Cerebellar nuclear complex (tissue), 1 donor: ENCODE measurements at regions not wholly inside any gene's neighbourhood (a gene's known extent, or its start where the extent isn't known, plus 50 kb on each side); places are given as distances from the start of the nearest gene placed in this dataset.
"Not testable (repeated sequence)": the region's sequence is repeated elsewhere in the genome, so short reads cannot be mapped to it uniquely, and the experiment has no call there.

Experiments used
- DNase-seq, 2 experiments: peaks; one replicate each; lab custom pipeline; 2025; lab: John Stamatoyannopoulos, UW

GRCh38 chr10:2627969-2628368 is 439.4 kb upstream of the PFKP start:
- DNase-seq = no peak

DNA sequence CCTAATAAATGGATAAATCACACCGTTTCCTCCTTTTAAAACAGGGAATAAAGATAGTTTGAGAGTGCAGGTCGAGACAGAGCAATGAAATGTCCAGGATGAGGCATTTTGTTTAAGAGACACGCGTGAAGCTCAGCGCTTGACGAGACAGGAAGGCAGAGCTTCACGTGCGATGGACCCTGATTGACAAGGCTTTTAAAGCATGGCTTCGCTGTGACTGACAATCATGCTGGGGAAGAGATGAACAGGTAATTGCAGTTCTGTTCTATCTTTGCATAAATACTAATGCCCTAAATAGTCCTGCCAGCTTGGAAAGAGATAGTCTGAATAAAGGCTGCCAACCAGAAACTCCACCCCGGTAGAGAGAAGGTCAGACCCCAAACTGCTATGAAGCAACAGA is 442.3 kb upstream of the PFKP start:
- no peak for DNase-seq

DNA sequence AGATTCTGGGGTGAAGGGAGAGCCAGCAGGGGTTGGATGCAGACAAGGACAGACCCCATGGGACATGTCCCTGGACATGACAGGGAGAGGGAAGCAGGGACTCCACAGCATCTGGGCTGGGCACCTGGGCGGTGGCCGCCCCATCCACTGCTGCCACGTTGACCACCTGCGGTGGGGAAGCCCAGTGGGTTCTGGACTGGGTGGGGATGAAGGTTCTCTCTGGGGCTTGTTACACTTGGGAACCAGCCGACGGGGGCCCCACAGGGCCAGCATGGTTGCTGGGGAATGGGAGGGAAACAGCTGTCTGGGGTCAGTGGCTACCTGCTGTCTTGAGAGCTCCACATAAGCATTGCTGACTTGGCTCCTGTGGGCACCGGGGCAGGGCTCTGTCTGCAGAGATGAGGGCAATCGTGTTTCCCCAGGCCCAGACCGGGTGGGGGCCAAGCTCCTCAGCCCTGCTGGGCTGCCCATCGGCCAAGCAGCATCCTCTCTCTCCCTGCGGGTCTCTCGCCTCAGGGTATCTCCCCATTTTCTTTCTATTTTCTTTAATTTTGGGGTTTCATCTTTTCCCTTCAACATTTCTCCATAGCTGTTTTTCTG is 443.6 kb upstream of the PFKP start:
- no peak for DNase-seq

GRCh38 chr10:2620827-2621521 is 446.4 kb upstream of the PFKP start:
- no peak for DNase-seq

DNA sequence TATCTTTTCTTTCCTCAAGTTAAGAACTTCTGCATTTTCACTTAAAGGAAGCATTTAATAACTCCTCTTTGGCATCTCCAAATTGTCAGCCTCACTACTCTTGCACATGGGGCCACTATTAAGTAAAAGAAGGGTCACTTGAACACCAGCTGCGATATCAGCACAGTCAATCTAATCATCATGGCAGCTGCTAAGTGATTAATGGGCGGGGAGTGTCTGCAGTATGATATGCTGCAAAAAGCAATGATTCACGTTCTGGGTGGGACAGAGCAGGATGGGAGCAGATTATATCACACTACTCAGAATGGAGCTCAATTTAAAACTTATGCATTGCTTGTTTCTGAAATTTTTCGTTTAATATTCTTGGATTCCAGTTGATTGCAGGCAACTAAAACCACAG is 447.4 kb upstream of the PFKP start:
- no peak for DNase-seq

- no peak for DNase-seq
Measured at GRCh38 chr10:2619472-2619871, 447.9 kb upstream of the PFKP start.

GRCh38 chr10:2618690-2619089 is 448.7 kb upstream of the PFKP start:
- no peak for DNase-seq

- DNase-seq = no peak
Measured at GRCh38 chr10:2616215-2616614, 451.1 kb upstream of the PFKP start.

DNA sequence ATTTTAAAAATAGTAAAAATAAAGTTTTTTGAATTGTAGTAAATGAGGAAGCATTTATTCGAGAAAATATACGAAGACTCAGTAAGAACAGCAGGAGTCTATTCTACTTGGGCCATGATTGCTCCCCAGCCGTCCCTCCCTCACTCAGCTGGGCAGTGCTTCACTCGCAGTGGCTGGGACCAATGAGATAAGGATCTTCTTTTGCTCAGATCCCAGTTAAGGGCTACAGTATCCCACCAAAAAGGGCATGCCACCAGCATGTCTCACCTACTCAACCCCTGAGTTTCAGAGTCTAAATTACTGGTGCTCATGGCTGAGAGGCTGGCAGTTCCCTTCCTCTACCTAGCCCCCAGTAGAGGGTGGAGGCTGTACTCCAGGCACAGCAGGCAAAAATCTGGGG is 455.7 kb upstream of the PFKP start:
- no peak for DNase-seq

DNA sequence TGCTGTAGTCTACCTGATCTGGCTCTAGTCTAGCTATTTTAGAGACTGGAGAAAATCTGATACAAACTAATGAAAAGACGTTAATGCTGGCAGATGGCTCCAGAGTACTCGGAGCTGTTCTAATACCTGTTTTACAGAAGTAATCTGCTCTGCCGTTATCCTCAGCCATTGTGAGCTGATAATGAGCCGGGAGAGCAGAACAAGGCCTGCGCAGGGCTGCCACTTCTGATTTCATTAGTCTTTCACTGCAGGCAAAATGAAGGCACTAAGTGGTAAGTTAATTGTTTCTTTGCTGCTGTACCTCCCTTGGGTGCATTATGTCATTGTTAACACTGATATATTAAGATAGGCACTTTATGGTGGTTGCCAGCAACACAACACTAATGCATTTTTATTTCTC is 456.4 kb upstream of the PFKP start:
- no peak for DNase-seq

DNA sequence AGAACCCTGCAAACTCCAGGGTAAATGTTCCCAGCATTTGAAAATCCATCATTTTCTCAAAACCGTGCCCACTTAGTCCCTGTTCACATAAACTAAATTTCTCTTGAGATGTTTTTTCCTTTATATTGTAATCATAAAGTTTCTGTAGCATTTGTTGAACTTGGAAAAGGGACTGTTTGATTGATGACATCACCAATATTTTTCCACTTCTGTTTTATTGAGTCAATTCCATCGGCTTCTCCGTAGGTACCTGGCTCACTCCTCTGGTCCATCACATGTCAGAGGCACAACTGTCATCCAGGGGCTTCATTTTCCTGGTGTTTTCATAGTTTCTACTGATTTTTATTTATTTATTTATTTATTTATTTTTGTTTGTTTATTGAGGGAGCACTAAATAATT is 462.5 kb upstream of the PFKP start:
- no peak for DNase-seq

- DNase-seq = no peak
Measured at GRCh38 chr10:2599571-2599970, 467.8 kb upstream of the PFKP start.

- no peak for DNase-seq
Measured at GRCh38 chr10:2592360-2593160, 474.8 kb upstream of the PFKP start.

DNA sequence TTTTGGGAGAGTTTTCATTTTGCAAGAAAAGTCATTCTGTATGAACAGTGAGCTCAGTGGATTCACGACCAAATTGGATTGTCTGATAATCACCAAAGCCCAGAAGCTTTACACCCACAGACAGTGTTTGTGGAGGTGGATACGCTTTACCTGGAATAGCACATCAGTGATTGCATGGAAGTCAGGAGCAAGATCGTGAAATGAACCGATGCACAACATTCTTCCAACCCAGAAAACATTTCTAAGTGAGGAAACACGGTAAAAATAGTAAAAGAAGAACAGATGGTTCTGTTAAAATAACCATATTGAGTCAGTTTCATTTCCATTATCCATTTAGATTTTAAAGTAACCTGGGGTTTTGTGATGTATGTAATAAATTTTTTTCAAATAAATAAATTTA is 478.2 kb upstream of the PFKP start:
- no peak for DNase-seq

DNA sequence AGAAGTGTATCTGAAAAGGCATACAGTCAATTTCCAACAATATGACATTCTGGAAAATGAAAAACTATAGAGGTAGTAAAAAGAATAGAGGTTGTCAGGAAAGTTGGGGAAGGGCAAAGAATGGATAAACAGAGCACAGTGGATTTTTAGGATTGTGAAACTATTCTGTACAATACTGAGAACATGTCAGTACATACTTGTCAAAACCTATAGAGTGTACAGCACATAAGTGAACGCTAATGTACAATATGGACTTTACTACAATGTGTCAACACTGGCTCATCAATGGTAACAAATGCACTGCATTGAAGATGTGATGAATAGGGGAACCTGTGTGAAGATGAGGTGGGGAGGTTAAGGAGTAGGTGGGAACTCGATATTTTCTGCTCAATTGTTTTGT is 483.0 kb upstream of the PFKP start:
- DNase-seq = no peak

DNA sequence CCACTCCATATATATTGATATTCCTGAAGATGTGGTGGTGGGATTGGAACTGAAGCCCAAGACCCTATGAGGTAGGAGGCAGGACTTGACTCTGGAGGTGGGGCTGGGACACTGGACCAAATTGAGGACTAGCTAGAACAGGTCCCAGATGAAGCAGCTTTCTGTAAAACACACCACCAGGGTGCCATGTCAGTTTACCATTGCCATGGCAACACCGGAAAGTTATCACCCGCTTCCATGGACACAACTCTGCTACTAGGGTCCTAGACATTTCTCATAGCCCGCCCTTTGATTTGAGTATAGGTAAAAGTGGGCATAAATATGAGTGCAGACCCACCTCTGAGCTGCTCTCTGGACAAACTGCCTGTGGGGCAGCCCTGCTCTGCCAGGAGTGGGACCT is 490.5 kb upstream of the PFKP start:
- no peak for DNase-seq

- no peak for DNase-seq
Measured at GRCh38 chr10:2575460-2575859, 491.9 kb upstream of the PFKP start.

DNA sequence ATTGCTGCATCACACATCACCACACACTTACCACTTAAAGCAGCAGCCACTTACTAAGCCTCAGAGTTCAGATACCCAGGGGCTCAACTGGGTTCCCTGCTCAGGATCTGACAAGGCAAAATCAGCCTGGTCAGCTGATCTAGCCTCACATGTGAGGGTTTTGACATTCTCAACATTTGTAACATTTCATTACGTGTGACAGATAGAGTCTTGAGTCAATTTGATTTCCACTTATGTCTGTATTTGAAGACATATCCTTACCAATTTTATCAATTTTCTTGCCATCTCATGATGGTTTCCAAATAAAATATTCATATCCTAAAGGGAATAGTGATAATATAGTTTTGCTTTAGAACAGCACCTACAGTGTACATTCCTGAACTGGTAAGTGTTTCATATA is 494.7 kb upstream of the PFKP start:
- DNase-seq = no peak

- DNase-seq = no peak
Measured at GRCh38 chr10:2556883-2557282, 510.5 kb upstream of the PFKP start.

DNA sequence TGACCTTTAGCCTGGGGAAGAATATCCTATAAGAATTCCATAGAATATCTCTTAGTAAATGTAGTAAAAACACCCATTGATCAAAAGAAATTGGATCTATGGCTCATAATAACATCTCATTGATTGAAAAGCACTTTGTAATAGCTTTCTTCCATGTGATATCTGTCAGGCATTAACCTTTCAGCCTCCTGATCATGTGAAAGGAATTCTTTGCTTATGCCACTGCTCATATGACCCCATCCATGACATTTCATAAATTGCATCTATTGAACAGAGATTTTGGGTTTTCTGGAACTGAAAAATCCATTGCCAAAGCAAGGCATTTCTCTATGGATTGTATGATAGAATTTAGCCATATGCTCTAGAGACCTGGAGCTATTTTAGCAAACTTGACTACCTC is 519.3 kb upstream of the PFKP start:
- no peak for DNase-seq

DNA sequence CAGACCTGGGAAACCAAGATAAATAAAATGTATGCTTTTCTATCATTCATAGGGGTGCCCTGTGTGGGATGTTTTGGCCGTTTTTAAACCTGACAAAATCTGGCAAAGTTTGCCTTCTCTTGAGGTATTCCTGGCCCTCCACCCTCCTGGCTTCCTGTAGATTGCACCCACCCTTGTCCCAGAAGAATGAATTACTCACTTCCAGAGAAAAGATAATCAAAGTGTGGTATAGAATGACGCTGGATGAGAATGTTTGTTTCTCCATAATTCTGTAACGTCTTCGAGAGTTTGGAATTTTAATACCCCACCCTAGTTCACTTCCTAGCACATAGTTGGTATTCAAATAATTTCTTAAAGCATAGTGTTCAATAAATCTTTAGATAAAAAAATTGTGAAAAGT is 519.7 kb upstream of the PFKP start:
- DNase-seq = no peak

GRCh38 chr10:2546894-2547293 is 520.5 kb upstream of the PFKP start:
- DNase-seq = not testable (repeated sequence)

GRCh38 chr10:2543974-2544373 is 523.4 kb upstream of the PFKP start:
- no peak for DNase-seq
